HUES64 (cell line): ENCODE measurements at regions not wholly inside any gene's neighbourhood (a gene's known extent, or its start where the extent isn't known, plus 50 kb on each side); places are given as distances from the start of the nearest gene placed in this dataset.
"Not testable (repeated sequence)": the region's sequence is repeated elsewhere in the genome, so short reads cannot be mapped to it uniquely, and the experiment has no call there.

Source experiments
- H3K27ac ChIP-seq: 2 replicates; pipeline ENCODE4 v1.7.0; 2013; ENCODE audit warnings: low read depth, low read length, inconsistent platforms
- H3K27me3 ChIP-seq: 2 replicates; pipeline ENCODE4 v1.6.1; 2013; ENCODE audit warnings: mild to moderate bottlenecking, low read length; ENCODE audit not compliant: insufficient read depth
- H3K36me3 ChIP-seq: 2 replicates; pipeline ENCODE4 v1.6.1; 2013; ENCODE audit warnings: mild to moderate bottlenecking, low read length; ENCODE audit not compliant: insufficient read depth
- H3K4me1 ChIP-seq: 2 replicates; pipeline ENCODE4 v1.6.1; 2013; ENCODE audit warnings: mild to moderate bottlenecking, low read length, moderate library complexity; ENCODE audit not compliant: insufficient read depth
- H3K4me3 ChIP-seq: 2 replicates; pipeline ENCODE4 v1.5.1; 2013; ENCODE audit warnings: mild to moderate bottlenecking, low read length, moderate library complexity
- H3K9ac ChIP-seq: 2 replicates; pipeline ENCODE4 v1.6.1; 2013; ENCODE audit warnings: mild to moderate bottlenecking, low read depth, low read length
- H3K9me3 ChIP-seq: 2 replicates; pipeline ENCODE4 v1.6.1; 2013; ENCODE audit warnings: low read depth, low read length; ENCODE audit not compliant: insufficient read depth
- WGBS: fragments of 150-250, 120-280 bp; methylation state at CpG from one replicate; pipeline ENCODE4 v1.1.7; 2013; ENCODE audit warnings: missing lambda C conversion rate; 5-methylcytosine and 5-hydroxymethylcytosine counted together

DNA sequence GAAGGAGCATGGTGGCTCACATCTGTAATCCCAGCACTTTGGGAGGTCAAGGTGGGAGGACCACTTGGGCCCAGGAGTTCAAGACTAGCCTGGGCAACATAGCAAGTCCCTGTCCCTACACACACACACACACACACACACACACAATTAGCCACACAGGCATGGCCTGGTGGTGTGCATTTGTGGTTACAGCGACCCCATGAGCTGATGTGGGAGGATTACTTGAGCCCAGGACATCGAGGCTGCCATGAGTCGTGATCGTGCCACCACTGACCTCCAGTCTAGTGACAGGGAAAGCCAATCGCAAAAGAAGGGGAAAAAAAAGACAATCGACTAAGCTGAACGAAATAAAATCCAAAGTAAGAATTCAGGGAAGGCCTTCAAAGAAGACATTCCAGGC, 67.9 kb downstream of the TBX3 start:
- WGBS: 91% methylated on average over 7 of the region's 7 CpGs
- Histone ChIP-seq H3K27ac (no peak overlapping the region), H3K36me3 (no peaks in the 10 kb centered on the region), H3K4me1 (no peaks in the 10 kb centered on the region), H3K4me3 (no peak overlapping the region), H3K9ac (no peak overlapping the region), H3K9me3 (no peaks in the 10 kb centered on the region), H3K27me3 (no peaks in the 10 kb centered on the region)

DNA sequence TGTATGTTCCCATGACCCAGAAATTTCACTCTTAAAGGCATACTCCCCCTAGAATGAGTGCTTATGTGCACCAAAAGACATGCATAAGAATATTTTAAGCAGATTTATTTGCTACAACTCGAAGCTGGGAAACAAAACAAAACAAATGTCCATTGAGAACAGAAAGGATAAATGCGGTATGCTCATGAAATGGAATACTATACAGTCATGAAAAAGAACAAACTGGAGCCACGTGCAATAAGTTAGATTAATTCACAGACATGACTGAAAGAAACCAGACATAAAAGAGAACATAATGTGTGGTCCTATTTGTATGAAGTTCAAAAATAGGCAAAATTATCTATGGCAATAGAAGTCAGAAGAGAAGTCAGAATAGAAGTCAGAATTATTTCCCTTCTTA, 69.9 kb downstream of the TBX3 start:
- H3K9me3 ChIP-seq: no peaks in the 10 kb centered on the region
- 86% methylated on average over 3 of the region's 3 CpGs for WGBS
- H3K4me1 ChIP-seq: no peaks in the 10 kb centered on the region
- no peak overlapping the region for H3K9ac ChIP-seq
- no peak overlapping the region for H3K4me3 ChIP-seq
- H3K27me3 ChIP-seq: no peaks in the 10 kb centered on the region
- no peaks in the 10 kb centered on the region for H3K36me3 ChIP-seq
- H3K27ac ChIP-seq: no peak overlapping the region

DNA sequence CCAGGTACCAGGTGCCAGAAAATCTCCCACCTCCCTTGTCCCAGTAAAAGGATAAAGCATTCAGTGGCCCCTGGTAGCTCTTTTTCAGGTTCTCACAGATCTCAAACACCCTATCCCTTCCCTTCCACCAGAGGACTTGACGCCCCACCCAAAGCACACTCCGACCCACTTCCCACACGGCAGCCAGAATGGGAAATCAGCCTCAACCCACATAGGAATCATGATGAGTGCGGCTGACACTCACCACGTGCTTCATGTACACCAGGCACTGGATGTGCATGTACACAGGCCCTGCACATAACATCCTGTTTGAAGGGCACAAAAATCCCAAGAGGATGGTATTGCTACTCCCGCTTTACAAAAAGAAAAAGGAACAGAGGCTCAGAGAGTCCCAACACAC, 71.9 kb downstream of the TBX3 start:
- 92% methylated on average over 6 of the region's 6 CpGs for WGBS
- no peaks in the 10 kb centered on the region for H3K36me3 ChIP-seq

DNA sequence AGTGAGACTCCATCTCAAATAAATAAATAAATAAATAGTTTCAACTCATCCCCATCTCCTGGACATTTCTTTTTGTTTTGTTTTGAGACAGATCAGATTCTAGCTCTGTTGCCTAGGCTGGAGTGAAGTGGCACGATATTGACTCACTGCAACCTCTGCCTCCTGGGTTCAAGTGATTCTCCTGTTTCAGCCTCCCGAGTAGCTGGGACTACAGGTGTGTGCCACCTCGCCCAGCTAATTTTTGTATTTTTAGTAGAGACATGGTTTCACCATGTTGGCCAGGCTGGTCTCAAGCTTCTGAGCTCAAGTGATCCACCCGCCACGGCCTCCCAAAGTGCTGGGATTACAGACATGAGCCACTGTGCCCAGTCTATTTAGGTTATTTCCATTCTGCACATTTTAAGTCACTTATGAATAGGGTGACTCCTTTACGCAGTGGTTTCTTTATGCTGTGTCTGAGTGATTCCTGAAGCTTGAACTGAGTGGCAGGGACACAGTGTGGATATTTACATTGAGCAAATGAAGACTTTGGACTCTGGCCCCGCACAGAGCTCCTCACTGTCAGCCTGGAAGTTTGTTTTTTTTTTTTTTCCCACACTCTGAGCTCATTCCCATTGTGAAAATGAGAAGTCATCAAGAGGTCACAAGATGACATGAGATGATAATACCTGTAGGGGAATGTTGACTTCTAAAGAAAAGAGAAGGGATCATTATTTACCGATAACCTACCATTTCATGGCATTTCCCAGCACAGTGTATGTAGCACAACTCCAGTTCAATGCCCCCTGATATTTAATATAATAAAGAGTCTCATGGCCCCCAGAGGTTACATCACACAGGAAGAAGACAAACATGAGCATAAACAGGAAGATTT, 72.6 kb downstream of the TBX3 start:
- no peak overlapping the region for H3K9ac ChIP-seq
- no peak overlapping the region for H3K4me3 ChIP-seq
- WGBS: 93% methylated on average over 7 of the region's 8 CpGs
- no peaks in the 10 kb centered on the region for H3K4me1 ChIP-seq
- H3K36me3 ChIP-seq: no peaks in the 10 kb centered on the region
- H3K27ac ChIP-seq: no peak overlapping the region
- H3K27me3 ChIP-seq: no peaks in the 10 kb centered on the region; the same call in 1 of the 2 replicates
- no peaks in the 10 kb centered on the region for H3K9me3 ChIP-seq

More for the DNA sequence above, 71.9 kb downstream of the TBX3 start:
- Histone ChIP-seq H3K9ac (no peak overlapping the region), H3K4me3 (no peak overlapping the region), H3K27me3 (no peaks in the 10 kb centered on the region), H3K9me3 (no peaks in the 10 kb centered on the region), H3K4me1 (no peaks in the 10 kb centered on the region), H3K27ac (no peak overlapping the region)

DNA sequence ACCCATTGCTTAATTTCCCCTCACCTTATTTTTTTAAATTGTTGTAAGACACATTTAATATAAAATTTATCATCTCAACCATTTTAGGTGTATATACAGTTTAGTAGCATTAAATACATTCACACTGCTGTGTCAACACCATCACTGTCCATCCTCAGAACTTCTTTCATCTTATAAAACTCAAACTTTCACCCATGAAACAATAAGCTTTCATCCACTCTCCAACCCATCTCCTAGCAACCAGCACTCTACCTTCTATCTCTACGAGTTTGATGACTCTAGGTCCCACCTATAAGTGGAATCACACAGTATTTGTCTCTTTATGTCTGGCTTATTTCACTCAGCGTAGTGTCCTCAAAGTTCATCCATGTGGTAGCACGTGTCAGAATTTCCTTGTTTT, 75.5 kb downstream of the TBX3 start:
- Histone ChIP-seq H3K9ac (no peak overlapping the region), H3K36me3 (no peaks in the 10 kb centered on the region), H3K4me3 (no peak overlapping the region), H3K27ac (no peak overlapping the region), H3K27me3 (no peaks in the 10 kb centered on the region; the same call in 1 of the 2 replicates), H3K4me1 (no peaks in the 10 kb centered on the region), H3K9me3 (no peaks in the 10 kb centered on the region)
- 95% methylated on average over 3 of the region's 3 CpGs for WGBS

DNA sequence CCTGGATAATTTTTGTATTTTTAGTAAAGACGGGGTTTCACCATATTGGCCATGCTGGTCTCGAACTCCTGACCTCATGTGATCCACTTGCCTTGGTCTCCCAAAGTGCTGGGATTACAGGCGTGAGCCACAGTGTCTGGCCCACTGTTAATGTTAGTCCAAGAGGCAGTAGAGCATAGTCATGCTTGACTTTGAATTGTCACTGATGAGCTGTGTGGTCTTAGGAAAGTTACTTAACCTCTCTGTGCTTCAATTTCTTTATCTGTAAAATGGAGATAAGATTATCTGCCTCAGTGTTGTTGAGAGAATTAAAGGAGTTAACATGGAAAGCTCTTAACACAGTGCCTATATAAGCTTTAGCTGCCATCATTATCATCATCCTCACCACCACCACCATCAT, 78.1 kb downstream of the TBX3 start:
- Histone ChIP-seq H3K9ac (no peak overlapping the region), H3K4me3 (no peak overlapping the region), H3K9me3 (peaks cover under 1% of the 10 kb centered on the region; the same call in 1 of the 2 replicates), H3K27me3 (no peaks in the 10 kb centered on the region; the same call in 1 of the 2 replicates), H3K27ac (no peak overlapping the region), H3K36me3 (no peaks in the 10 kb centered on the region), H3K4me1 (no peaks in the 10 kb centered on the region)
- 96% methylated on average over 3 of the region's 3 CpGs for WGBS

DNA sequence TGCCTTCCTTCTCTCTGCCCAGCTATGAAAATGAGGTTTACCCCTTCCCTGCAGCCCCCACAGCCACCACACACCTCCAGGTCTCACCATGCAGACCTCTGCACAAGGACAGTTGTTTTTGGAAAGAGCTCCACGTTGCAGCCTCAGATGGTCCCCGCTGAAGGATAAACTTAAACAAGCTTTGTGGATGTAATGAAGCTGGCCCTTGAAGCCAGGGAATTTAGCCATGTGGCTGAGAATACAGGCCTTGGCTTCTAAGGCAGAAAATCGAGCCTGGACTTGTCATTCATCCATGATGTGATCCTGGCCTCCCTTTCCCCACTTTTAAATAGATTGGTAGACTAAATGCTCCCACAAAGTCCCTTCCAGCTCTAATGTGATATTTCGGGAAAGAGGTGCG, 79.4 kb downstream of the TBX3 start:
- H3K27ac ChIP-seq: no peak overlapping the region
- no peak overlapping the region for H3K4me3 ChIP-seq
- WGBS: 78% methylated on average over 5 of the region's 5 CpGs
- no peaks in the 10 kb centered on the region; the same call in 1 of the 2 replicates for H3K27me3 ChIP-seq
- no peaks in the 10 kb centered on the region for H3K4me1 ChIP-seq
- H3K36me3 ChIP-seq: no peaks in the 10 kb centered on the region
- H3K9me3 ChIP-seq: peaks cover 4% of the 10 kb centered on the region; the same call in 1 of the 2 replicates
- no peak overlapping the region for H3K9ac ChIP-seq

DNA sequence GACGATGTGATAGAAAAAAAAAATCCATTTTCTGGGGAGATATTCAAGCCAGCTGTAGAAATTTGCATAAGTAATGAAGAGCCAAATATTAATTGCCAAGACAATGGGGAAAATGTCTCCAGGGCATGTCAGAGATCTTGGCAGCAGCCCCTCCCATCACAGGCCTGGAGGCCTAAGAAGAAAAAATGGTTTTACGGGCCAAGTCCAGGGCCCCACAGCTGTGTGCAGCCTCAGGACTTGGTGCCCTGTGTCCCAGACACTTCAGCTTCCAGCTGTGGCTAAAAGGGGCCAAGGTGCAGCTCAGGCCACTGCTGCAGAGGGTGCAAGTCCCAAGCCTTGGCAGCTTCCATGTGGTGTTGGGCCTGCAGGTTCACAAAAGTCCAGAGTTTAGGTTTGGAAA, 83.4 kb downstream of the TBX3 start:
- not testable (repeated sequence) for H3K4me1 ChIP-seq, H3K36me3 ChIP-seq, H3K27ac ChIP-seq, H3K9me3 ChIP-seq, H3K4me3 ChIP-seq, H3K9ac ChIP-seq, H3K27me3 ChIP-seq
- WGBS: 93% methylated on average over 2 of the region's 2 CpGs

DNA sequence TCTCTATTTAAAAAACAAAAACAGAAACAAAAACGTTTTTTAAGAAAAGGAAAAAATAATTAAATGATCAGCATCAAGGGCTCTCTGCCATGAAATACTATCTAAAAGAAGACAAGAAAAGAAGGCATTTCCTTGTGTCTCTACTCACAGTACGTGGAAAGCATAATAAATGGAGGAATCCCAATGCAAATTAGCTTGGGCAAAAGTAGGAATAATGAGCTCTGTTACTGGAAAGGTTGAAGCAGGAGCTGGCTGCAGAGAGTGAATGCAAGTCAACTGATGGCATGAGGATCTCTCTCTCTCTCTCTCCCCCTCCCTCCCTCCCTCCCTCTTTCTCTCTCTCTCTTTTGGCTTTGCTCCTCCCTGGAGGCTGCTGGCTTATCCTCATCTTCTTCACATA, 85.9 kb downstream of the TBX3 start:
- 39% methylated on average over 1 of the region's 2 CpGs for WGBS
- no peaks in the 10 kb centered on the region for H3K36me3 ChIP-seq
- no peak overlapping the region for H3K27ac ChIP-seq
- H3K9me3 ChIP-seq: peaks cover 12% of the 10 kb centered on the region
- no peaks in the 10 kb centered on the region for H3K4me1 ChIP-seq
- H3K9ac ChIP-seq: no peak overlapping the region
- no peak overlapping the region for H3K4me3 ChIP-seq
- H3K27me3 ChIP-seq: no peaks in the 10 kb centered on the region

DNA sequence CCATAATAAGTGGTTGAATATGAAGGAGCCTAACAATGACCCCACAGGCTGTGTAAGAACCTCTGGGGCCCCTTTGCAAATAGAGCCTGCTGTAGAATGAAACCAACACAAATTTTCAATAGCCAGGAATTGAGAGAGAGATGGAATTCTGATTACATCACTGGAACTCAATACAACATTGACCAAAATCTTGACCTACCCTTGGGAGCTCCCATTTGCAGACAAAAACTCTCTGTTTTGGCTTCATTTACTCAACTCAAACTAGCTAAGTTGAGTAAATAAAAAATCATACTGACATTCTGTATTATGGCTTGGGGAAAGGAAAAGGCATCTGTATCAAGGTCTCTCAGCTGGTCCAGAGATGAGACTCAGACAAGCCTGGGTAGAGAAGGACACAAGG, 91.0 kb downstream of the TBX3 start:
- no peak overlapping the region for H3K27ac ChIP-seq
- peaks cover 25% of the 10 kb centered on the region for H3K9me3 ChIP-seq
- H3K36me3 ChIP-seq: no peaks in the 10 kb centered on the region
- no peaks in the 10 kb centered on the region for H3K27me3 ChIP-seq
- no peaks in the 10 kb centered on the region for H3K4me1 ChIP-seq
- no peak overlapping the region for H3K4me3 ChIP-seq
- H3K9ac ChIP-seq: no peak overlapping the region

DNA sequence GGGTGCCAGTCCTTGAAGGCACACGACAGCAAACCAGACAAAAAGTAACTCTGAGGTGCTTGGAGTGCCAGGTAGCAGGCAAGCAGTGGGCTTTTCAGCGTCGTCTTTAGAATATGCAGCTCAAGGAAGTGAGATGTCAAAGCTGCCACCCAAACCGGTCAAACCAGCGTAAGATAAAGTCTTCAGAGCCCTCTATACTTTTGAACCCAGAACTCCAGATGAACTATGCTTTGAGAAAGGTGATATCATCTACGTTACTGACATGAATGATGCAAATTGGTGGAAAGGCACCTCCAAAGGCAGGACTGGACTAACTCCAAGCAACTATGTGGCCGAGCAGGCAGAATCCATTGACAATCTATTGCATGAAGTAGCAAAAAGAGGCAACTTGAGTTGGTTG, 95.9 kb downstream of the TBX3 start:
- no peaks in the 10 kb centered on the region for H3K36me3 ChIP-seq
- WGBS: 90% methylated on average over 7 of the region's 7 CpGs
- H3K4me3 ChIP-seq: no peak overlapping the region
- no peak overlapping the region for H3K9ac ChIP-seq
- no peaks in the 10 kb centered on the region for H3K27me3 ChIP-seq
- H3K4me1 ChIP-seq: no peaks in the 10 kb centered on the region
- H3K27ac ChIP-seq: no peak overlapping the region
- H3K9me3 ChIP-seq: peaks cover 28% of the 10 kb centered on the region
